GM21381 (cell line): ENCODE measurements at regions not wholly inside any gene's neighbourhood (a gene's known extent, or its start where the extent isn't known, plus 50 kb on each side); places are given as distances from the start of the nearest gene placed in this dataset.

ENCODE experiments used
- ATAC-seq: cut with Tn5 transposase; IDR thresholded peaks from one replicate; pipeline ENCODE4 v1.9.1; 2021; ENCODE audit warnings: mild to moderate bottlenecking, moderate library complexity; ENCODE audit not compliant: unreplicated experiment

- ATAC-seq, result no peak
Observed at GRCh38 chr2:145674705-145675104, 1154.8 kb upstream of the ZEB2 start.

GRCh38 chr2:145669301-145669700 is 1149.4 kb upstream of the ZEB2 start:
- ATAC-seq, result no peak

- ATAC-seq, result no peak
Observed at GRCh38 chr2:145666552-145666951, 1146.6 kb upstream of the ZEB2 start.

- no peak for ATAC-seq
Observed at GRCh38 chr2:145657265-145657664, 1137.3 kb upstream of the ZEB2 start.

GRCh38 chr2:145655165-145655765 is 1135.3 kb upstream of the ZEB2 start:
- ATAC-seq, result no peak

- no peak for ATAC-seq
Observed at GRCh38 chr2:145654746-145655145, 1134.8 kb upstream of the ZEB2 start.

GRCh38 chr2:145654156-145654555 is 1134.2 kb upstream of the ZEB2 start:
- no peak for ATAC-seq

GRCh38 chr2:145653553-145653952 is 1133.6 kb upstream of the ZEB2 start:
- ATAC-seq, result no peak

GRCh38 chr2:145652571-145653545 is 1132.9 kb upstream of the ZEB2 start:
- ATAC-seq, result no peak

- no peak for ATAC-seq
Observed at GRCh38 chr2:145652036-145652435, 1132.1 kb upstream of the ZEB2 start.

GRCh38 chr2:145650226-145650625 is 1130.3 kb upstream of the ZEB2 start:
- ATAC-seq, result no peak

- no peak for ATAC-seq
Observed at GRCh38 chr2:145649061-145649460, 1129.1 kb upstream of the ZEB2 start.

GRCh38 chr2:145644820-145645302 is 1124.9 kb upstream of the ZEB2 start:
- peak; percentile 98 for ATAC-seq

GRCh38 chr2:145638675-145639074 is 1118.8 kb upstream of the ZEB2 start:
- no peak for ATAC-seq

- no peak for ATAC-seq
Observed at GRCh38 chr2:145635706-145636427, 1115.9 kb upstream of the ZEB2 start.

GRCh38 chr2:145631561-145631960 is 1111.6 kb upstream of the ZEB2 start:
- no peak for ATAC-seq

- no peak for ATAC-seq
Observed at GRCh38 chr2:145626301-145626700, 1106.4 kb upstream of the ZEB2 start.

GRCh38 chr2:145625111-145625510 is 1105.2 kb upstream of the ZEB2 start:
- ATAC-seq, result no peak

- no peak for ATAC-seq
Observed at GRCh38 chr2:145623136-145623535, 1103.2 kb upstream of the ZEB2 start.

- no peak for ATAC-seq
Observed at GRCh38 chr2:145622285-145622684, 1102.4 kb upstream of the ZEB2 start.

GRCh38 chr2:145617906-145618305 is 1098.0 kb upstream of the ZEB2 start:
- no peak for ATAC-seq
